NCI-H460 (cell line): ENCODE measurements at regions not wholly inside any gene's neighbourhood (a gene's known extent, or its start where the extent isn't known, plus 50 kb on each side); places are given as distances from the start of the nearest gene placed in this dataset.

Experiments used
- DNase-seq: peaks from one replicate; pipeline ENCODE4 v3.0.0-alpha.2; 2016; ENCODE audit warnings: low read depth; ENCODE audit errors: extremely low read depth
- small RNA-seq, 2 experiments: library from RNA; depleted of rRNA; stranded (forward); fragments of <200 nt; gene quantifications; one replicate each; pipeline ENCODE3, GENCODE V24; 2014

GRCh38 chr5:143476601-143477211 lies 73.2 kb upstream of the NR3C1 start:
- no peak for DNase-seq

- no peak for DNase-seq
Observed at GRCh38 chr5:143474616-143475015, 71.1 kb upstream of the NR3C1 start.

- no peak for DNase-seq
Observed at GRCh38 chr5:143473481-143473880, 70.0 kb upstream of the NR3C1 start.

- DNase-seq: no peak
Observed at GRCh38 chr5:143472576-143472975, 69.1 kb upstream of the NR3C1 start.

GRCh38 chr5:143471666-143472464 lies 68.4 kb upstream of the NR3C1 start:
- DNase-seq: no peak

GRCh38 chr5:143471041-143471509 lies 67.6 kb upstream of the NR3C1 start:
- no peak for DNase-seq

GRCh38 chr5:143470120-143470519 lies 66.6 kb upstream of the NR3C1 start:
- DNase-seq: no peak

- DNase-seq: no peak
Observed at GRCh38 chr5:143469125-143469524, 65.6 kb upstream of the NR3C1 start.

- no peak for DNase-seq
Observed at GRCh38 chr5:143466632-143467031, 63.1 kb upstream of the NR3C1 start.

- no peak for DNase-seq
Observed at GRCh38 chr5:143464723-143465490, 61.4 kb upstream of the NR3C1 start.

GRCh38 chr5:143462431-143462830 lies 58.9 kb upstream of the NR3C1 start:
- DNase-seq: no peak

- no peak for DNase-seq
Observed at GRCh38 chr5:143459433-143459832, 55.9 kb upstream of the NR3C1 start.

- DNase-seq: no peak
Observed at GRCh38 chr5:143456952-143457547, 53.6 kb upstream of the NR3C1 start.

GRCh38 chr5:143454936-143455516 lies 51.5 kb upstream of the NR3C1 start:
- DNase-seq: no peak

- no peak for DNase-seq
Observed at GRCh38 chr5:143453720-143454119, 50.2 kb upstream of the NR3C1 start.

Small RNA genes in the stretch of these regions (small RNA-seq; reads per million reads assigned to genes)
- gene MIR5197 (0 reads per million in 2 experiments), gene RNU7-156P (0 reads per million in 2 experiments)
